Smooth muscle cell (in vitro differentiated cells): ENCODE measurements at regions not wholly inside any gene's neighbourhood (a gene's known extent, or its start where the extent isn't known, plus 50 kb on each side); places are given as distances from the start of the nearest gene placed in this dataset.

Experiments used
- DNase-seq: peaks from one replicate; lab custom pipeline; 2025; ENCODE audit not compliant: unreplicated experiment; lab: John Stamatoyannopoulos, UW
- H2AFZ ChIP-seq: fragments of 200-600 bp; sonication (generic); 2 replicates; pipeline ENCODE4 v1.6.0; 2016; ENCODE audit warnings: antibody characterized with exemption, low read depth, mild to moderate bottlenecking
- H3F3A ChIP-seq: fragments of 200-600 bp; sonication (generic); 2 replicates; pipeline ENCODE4 v1.6.0; 2017; ENCODE audit warnings: antibody characterized with exemption, low read depth
- H3K27ac ChIP-seq: fragments of 200-600 bp; sonication (generic); 2 replicates; pipeline ENCODE4 v1.5.1; 2016; ENCODE audit warnings: low read depth, mild to moderate bottlenecking
- H3K27me3 ChIP-seq: fragments of 200-600 bp; sonication (generic); 2 replicates; pipeline ENCODE4 v1.6.1; 2016; ENCODE audit warnings: low read depth, mild to moderate bottlenecking
- H3K36me3 ChIP-seq: fragments of 200-600 bp; sonication (generic); 2 replicates; pipeline ENCODE4 v1.5.1; 2016; ENCODE audit warnings: low read depth
- H3K4me1 ChIP-seq: fragments of 200-600 bp; sonication (generic); 2 replicates; pipeline ENCODE4 v1.5.1; 2016; ENCODE audit warnings: low read depth
- H3K4me2 ChIP-seq: fragments of 200-600 bp; sonication (generic); 2 replicates; pipeline ENCODE4 v1.6.0; 2016; ENCODE audit warnings: mild to moderate bottlenecking
- H3K4me3 ChIP-seq: fragments of 200-600 bp; sonication (generic); 2 replicates; pipeline ENCODE4 v1.5.1; 2016; ENCODE audit warnings: mild to moderate bottlenecking
- H3K79me2 ChIP-seq: fragments of 200-600 bp; sonication (generic); 2 replicates; pipeline ENCODE4 v1.6.0; 2016; ENCODE audit warnings: low read depth, mild to moderate bottlenecking
- H3K9ac ChIP-seq: fragments of 200-600 bp; sonication (generic); 2 replicates; pipeline ENCODE4 v1.6.0; 2016; ENCODE audit warnings: low read depth
- H3K9me3 ChIP-seq: fragments of 200-600 bp; sonication (generic); replicated peaks from 2 replicates; pipeline ENCODE4 v1.5.1; 2016; ENCODE audit warnings: low read depth
- H4K20me1 ChIP-seq: fragments of 200-600 bp; sonication (generic); 2 replicates; pipeline ENCODE4 v1.6.0; 2016; ENCODE audit warnings: low read depth
- CTCF ChIP-seq: fragments of 200-600 bp; sonication (generic); IDR thresholded peaks from 2 replicates; pipeline ENCODE4 v1.5.1; 2017; ENCODE audit warnings: borderline replicate concordance, mild to moderate bottlenecking, antibody characterized with exemption; ENCODE audit not compliant: insufficient read depth, poor library complexity, severe bottlenecking
- WGBS: methylation state at CpG from one replicate; pipeline ENCODE4 v1.1.7; 2016; ENCODE audit warnings: low lambda C conversion rate; 5-methylcytosine and 5-hydroxymethylcytosine counted together

- no peak for TF ChIP-seq CTCF
- Histone ChIP-seq H3K79me2 (no peaks in the 10 kb centered on the region), H3K4me2 (no peak overlapping the region), H3K9ac (no peak overlapping the region), H3K27ac (no peak overlapping the region), H3K4me3 (no peak overlapping the region), H3K4me1 (no peaks in the 10 kb centered on the region), H3K27me3 (no peaks in the 10 kb centered on the region), H3F3A (no peaks in the 10 kb centered on the region), H2AFZ (no peak overlapping the region), H4K20me1 (no peaks in the 10 kb centered on the region), H3K9me3 (no peaks in the 10 kb centered on the region), H3K36me3 (no peaks in the 10 kb centered on the region)
- DNase-seq = no peak
- 63% methylated on average over 6 of the region's 6 CpGs for WGBS
Measured at GRCh38 chr2:88809216-88809615, 117.7 kb downstream of the RPIA start.

GRCh38 chr2:88810017-88810416 lies 118.5 kb downstream of the RPIA start:
- H3K27ac ChIP-seq = no peak overlapping the region
- TF ChIP-seq CTCF = no peak
- H3K79me2 ChIP-seq = no peaks in the 10 kb centered on the region
- H3K4me2 ChIP-seq = no peak overlapping the region
- H3K27me3 ChIP-seq = no peaks in the 10 kb centered on the region
- no peak overlapping the region for H2AFZ ChIP-seq
- no peak overlapping the region for H3K9ac ChIP-seq
- no peaks in the 10 kb centered on the region for H3K4me1 ChIP-seq
- no peak overlapping the region for H3K4me3 ChIP-seq
- no peaks in the 10 kb centered on the region for H3F3A ChIP-seq
- no peaks in the 10 kb centered on the region for H3K9me3 ChIP-seq
- H3K36me3 ChIP-seq = no peaks in the 10 kb centered on the region
- no peaks in the 10 kb centered on the region for H4K20me1 ChIP-seq
- no peak for DNase-seq
- WGBS = 42% methylated on average over 2 of the region's 2 CpGs

GRCh38 chr2:88810488-88810887 lies 119.0 kb downstream of the RPIA start:
- Histone ChIP-seq H3K27me3 (no peaks in the 10 kb centered on the region), H3K4me3 (no peak overlapping the region), H3K4me2 (no peak overlapping the region), H3K9ac (no peak overlapping the region), H2AFZ (no peak overlapping the region), H3K36me3 (no peaks in the 10 kb centered on the region), H3K79me2 (no peaks in the 10 kb centered on the region), H3K4me1 (no peaks in the 10 kb centered on the region), H4K20me1 (no peaks in the 10 kb centered on the region), H3F3A (no peaks in the 10 kb centered on the region), H3K9me3 (no peaks in the 10 kb centered on the region), H3K27ac (no peak overlapping the region)
- DNase-seq = no peak
- no peak for TF ChIP-seq CTCF
- 79% methylated on average over 8 of the region's 8 CpGs for WGBS

GRCh38 chr2:88811233-88811632 lies 119.8 kb downstream of the RPIA start:
- Histone ChIP-seq H3K79me2 (no peaks in the 10 kb centered on the region), H3K27ac (no peak overlapping the region), H4K20me1 (no peaks in the 10 kb centered on the region), H3K27me3 (no peaks in the 10 kb centered on the region), H3K9me3 (no peaks in the 10 kb centered on the region), H3K4me3 (no peak overlapping the region), H3K4me1 (no peaks in the 10 kb centered on the region), H3K4me2 (no peak overlapping the region), H3K9ac (no peak overlapping the region), H3F3A (no peaks in the 10 kb centered on the region), H3K36me3 (no peaks in the 10 kb centered on the region), H2AFZ (no peak overlapping the region)
- TF ChIP-seq CTCF = no peak
- 56% methylated on average over 3 of the region's 3 CpGs for WGBS
- DNase-seq = no peak
